Hematopoietic multipotent progenitor cell (in vitro differentiated cells): ENCODE measurements at regions not wholly inside any gene's neighbourhood (a gene's known extent, or its start where the extent isn't known, plus 50 kb on each side); places are given as distances from the start of the nearest gene placed in this dataset.

Source experiments
- DNase-seq, 3 donors: peaks; one replicate each; pipeline ENCODE4 v3.0.0-alpha.2; 2011 to 2015; ENCODE audit warnings: low read depth in 2 of 3, low spot score in 2 of 3

DNA sequence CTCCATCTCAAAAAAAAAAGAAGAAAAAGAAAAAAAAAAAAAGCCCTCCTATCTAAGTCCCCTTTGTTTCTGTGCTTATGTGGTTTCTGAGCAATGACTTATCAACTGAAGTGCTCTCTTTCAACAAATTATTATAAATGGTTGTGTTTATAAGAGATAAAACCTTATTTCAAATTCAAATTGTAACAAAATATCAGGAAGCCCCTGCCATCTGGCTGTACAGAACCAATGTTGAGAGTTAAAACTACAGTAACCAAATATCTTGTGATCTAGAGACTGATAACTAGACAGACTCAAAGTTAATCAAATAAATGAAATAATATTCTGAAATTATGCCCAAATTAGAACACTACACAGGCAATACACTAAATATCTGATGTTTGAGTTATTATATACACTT is 143.0 kb upstream of the CPNE8 start:
- no peak for DNase-seq

- DNase-seq: no peak
Measured at GRCh38 chr12:39047539-39048262, 142.3 kb upstream of the CPNE8 start.

DNA sequence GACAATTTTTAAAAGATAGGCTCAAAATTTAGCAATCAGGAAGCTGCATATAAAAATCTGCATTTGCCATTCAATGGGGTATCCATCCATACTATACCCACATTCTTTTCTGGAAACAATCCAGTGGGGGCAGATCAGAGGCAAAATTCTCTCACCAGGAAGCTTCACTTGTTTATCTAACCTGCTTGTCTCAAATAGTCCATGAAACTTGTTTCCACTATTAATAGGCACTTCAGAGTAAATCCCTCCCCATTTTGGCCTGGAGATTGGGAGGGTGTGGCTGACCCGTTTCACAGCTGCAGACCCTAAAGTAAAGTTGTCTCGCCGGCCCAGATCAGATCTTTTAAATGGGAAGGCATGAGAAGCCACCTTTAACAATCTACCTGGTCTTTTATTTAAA is 139.4 kb upstream of the CPNE8 start:
- DNase-seq: no peak

DNA sequence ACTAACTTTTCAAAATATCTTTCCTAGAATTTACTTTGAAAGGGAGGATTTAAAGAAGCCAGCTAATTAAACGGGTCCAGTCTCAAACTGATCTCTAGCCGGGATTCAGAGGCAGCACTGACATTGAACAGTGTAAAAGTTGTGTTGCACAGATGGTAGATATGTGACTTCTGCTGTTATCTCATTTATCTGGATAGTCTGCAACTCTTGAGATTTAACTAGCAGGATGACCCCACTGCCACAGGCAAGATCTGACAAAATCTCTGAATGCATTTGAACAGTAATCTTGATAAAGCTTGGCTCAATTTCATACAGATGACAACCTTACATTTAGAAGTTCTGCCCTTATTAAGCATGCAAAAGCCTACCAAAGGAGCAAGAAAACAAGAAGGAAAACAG is 138.0 kb upstream of the CPNE8 start:
- no peak for DNase-seq

DNA sequence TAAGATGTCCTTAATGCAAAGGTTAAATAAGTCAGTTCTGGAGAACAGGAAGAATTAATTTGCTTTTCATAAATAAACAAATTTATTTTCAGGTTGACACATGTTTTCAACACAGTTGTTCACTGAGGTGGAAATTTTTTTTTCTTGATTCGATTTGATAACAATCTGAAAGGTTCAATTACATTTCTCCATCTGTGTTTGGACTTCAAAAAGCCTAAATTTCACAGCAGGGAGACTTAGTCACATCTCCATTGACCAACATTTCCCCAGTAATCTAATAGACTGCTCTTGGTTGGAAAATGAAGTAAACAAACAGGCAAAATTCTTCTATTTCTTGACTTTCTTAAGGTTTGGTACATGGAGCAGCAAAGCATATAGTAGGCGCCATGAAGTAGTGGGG is 134.9 kb upstream of the CPNE8 start:
- no peak for DNase-seq

GRCh38 chr12:39037115-39037514 is 131.7 kb upstream of the CPNE8 start:
- no peak for DNase-seq

DNA sequence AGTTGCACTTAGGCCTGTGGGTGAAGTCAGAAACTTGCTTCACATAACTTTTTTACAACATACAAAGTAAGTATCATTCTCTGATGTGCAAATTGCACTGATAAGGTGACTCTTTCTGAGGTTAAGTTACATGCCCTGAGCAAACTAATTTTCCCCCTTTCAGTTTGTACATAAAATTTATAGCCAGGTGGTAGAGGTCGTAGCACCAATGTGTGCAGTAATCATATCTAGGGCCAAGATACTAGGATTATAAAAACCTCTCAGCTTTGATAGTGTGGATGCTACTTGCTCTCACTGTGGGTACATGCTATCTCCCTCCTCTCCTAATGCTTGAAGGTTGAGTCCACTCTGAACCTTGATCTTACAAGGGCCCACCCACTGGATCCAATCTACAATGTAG is 130.7 kb upstream of the CPNE8 start:
- DNase-seq: no peak

DNA sequence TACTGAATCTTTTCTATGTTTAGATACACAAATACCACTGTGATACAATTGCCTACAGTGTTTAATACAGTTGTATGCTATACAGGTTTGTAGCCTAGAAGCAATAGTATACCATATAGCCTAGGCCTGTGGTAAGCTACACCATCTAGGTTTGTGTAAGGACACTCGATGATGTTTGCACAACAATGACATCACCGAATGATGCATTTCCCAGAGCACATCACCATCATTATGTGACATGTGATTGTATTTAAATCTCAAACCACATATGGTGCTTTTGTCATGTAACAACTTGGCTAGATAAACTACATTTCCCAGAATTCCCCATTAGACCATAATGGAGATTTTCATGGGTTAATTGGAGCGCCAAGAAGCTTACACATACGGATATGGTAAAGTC is 128.4 kb upstream of the CPNE8 start:
- no peak for DNase-seq

DNA sequence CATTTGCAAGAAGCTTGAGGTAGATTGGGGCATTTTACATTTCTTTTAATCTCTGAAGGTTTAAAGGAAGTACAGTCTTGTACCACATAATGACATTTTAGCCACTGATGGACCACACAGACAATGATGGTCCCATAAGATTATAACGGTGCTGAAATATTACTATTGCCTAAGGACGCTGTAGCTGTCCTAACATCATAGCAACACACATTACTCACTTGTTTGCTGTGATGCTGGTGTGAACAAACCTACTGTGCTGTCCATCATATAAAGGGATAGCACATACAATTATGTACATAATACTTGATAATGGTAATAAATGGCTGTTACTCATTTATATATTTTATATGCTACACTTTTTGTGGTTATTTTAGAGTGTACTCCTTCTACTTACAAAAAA is 127.1 kb upstream of the CPNE8 start:
- no peak for DNase-seq

DNA sequence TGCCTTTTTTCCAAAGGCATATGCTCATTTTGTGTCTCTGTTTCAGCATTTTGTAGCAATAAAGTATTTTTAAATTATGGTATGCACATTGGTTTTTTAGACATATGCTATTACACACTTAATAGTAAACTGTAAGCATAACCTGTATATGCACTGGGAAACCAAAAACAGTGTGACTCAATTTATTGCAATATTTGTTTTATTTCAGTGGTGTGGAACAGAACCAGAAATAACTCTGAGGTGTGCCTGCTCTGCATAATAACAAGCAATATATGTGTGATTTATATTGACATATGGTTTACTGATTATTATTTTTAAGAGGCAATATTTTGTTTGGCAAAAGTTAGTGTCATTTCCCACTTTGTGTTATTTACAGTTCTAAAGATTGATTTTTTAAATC is 126.6 kb upstream of the CPNE8 start:
- no peak for DNase-seq

DNA sequence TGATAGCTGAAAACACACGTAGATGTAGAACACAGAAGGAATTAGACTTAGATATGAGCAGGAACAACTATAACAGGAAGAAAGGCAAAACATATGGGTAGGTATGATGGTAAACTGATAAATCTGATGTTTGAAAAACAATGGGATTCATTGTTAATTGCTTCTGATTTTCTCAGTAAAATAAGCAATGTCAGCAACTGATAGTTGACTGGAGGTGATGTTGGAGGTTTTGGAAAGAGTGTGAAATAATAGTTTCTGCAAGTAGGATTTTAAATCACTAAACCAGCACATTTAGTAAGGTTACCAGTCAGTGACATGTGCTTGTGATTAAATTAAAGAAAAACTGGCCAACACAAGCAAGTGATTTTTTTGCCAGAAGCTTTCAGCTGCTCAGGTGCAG is 123.0 kb upstream of the CPNE8 start:
- DNase-seq: no peak

DNA sequence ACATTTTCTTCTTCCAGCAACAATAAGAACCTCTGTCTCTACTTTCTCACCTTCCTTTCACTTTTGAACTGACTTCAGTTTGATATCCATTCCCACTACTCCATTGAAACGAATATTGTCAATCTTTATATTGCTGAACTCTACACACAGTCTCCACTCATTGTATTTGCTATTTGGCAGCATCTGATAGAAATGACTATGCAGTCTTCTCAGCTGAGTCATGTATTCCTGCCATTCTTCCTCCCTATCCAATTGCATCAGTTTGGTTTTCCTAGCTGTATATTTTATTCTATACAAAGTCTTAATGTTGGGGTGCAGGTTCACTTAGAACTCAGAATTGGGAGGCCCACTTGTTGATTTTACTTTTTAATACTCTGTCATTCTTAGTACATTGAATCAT is 107.5 kb upstream of the CPNE8 start:
- DNase-seq: no peak

GRCh38 chr12:39011166-39011565 is 105.8 kb upstream of the CPNE8 start:
- DNase-seq: no peak

- DNase-seq: no peak
Measured at GRCh38 chr12:39010406-39010805, 105.0 kb upstream of the CPNE8 start.

- DNase-seq: no peak
Measured at GRCh38 chr12:39007619-39008018, 102.2 kb upstream of the CPNE8 start.

GRCh38 chr12:39006286-39006685 is 100.9 kb upstream of the CPNE8 start:
- no peak for DNase-seq

- no peak for DNase-seq
Measured at GRCh38 chr12:39005671-39006070, 100.3 kb upstream of the CPNE8 start.

- DNase-seq: peak in 1 of 3 donors; percentile 0
Measured at GRCh38 chr12:39003541-39004155, 98.3 kb upstream of the CPNE8 start.

GRCh38 chr12:39000370-39000769 is 95.0 kb upstream of the CPNE8 start:
- DNase-seq: no peak

GRCh38 chr12:38998887-38999482 is 93.6 kb upstream of the CPNE8 start:
- DNase-seq: no peak

DNA sequence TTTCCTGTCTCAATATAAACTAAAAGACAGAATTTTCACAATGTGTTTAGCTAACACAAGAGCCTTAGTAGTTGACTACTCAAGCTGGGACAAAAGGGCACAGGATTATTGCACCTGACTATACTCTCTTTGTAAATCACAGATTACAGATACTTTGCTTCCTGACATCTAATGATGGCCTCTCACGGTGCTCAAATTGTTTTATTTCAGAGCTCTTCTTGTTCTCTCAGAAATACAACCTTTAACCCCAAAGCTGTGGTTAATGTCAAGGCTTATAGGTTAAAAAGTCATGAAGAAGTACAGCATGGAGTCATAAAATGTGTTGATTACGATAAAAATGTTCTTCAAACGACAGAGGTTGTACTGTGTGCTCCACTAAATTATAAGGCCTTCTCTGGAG is 89.9 kb upstream of the CPNE8 start:
- no peak for DNase-seq

DNA sequence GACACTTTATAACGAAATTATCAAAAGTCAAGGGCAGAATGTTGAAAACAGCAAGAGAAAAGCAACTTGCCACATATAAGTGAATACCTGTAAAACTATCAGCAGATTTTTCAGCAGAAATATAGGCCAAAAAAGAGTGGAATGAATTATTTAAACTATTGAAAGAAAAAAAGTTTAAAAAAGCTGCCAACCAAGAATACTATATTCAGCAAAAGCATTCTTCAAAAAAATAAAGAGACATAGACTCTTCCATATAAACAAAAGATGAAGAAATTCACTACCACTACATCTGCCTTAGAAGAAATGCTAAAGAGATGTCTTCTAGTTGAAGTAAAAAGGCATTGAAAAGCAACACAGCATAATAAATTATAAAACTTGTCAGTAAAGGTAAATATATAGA is 80.6 kb upstream of the CPNE8 start:
- DNase-seq: no peak
